Thyroid gland (tissue), 4 donors: ENCODE measurements at regions not wholly inside any gene's neighbourhood (a gene's known extent, or its start where the extent isn't known, plus 50 kb on each side); places are given as distances from the start of the nearest gene placed in this dataset.

Source experiments
- DNase-seq, 2 donors: peaks; one replicate each; pipeline ENCODE4 v3.0.0-alpha.2; 2019
- H3K27ac ChIP-seq, 3 donors: fragments of 200-600 bp; sonication (generic); 1 replicate in 2 of 3; 2 replicates in 1 of 3; pipeline ENCODE4 v1.5.1; 2016 to 2019; ENCODE audit warnings: mild to moderate bottlenecking in 1 of 3, moderate library complexity in 1 of 3
- H3K27me3 ChIP-seq: fragments of 200-600 bp; sonication (generic); one replicate; pipeline ENCODE4 v1.5.1; 2019
- H3K36me3 ChIP-seq, 2 donors: fragments of 200-600 bp; sonication (generic); one replicate each; pipeline ENCODE4 v1.5.1; 2016 to 2019
- H3K4me1 ChIP-seq, 2 donors: fragments of 200-600 bp; sonication (generic); one replicate each; pipeline ENCODE4 v1.5.1; 2017 to 2019
- H3K4me3 ChIP-seq, 3 donors: fragments of 200-600 bp; sonication (generic); replicated peaks in 1 of 3; 1 replicate in 2 of 3; 2 replicates in 1 of 3; pipeline ENCODE4 v1.5.1; 2016; ENCODE audit warnings: mild to moderate bottlenecking in 1 of 3
- H3K9me3 ChIP-seq: fragments of 200-600 bp; sonication (generic); one replicate; pipeline ENCODE4 v1.5.1; 2017
- CTCF ChIP-seq, 6 experiments: fragments of 200-600 bp in 3 of 6; fragments of 450-650 bp in 3 of 6; sonication (generic) in 3 of 6; IDR thresholded peaks; one replicate each; pipeline ENCODE4 v1.5.1; 2016 to 2019; ENCODE audit warnings: antibody characterized with exemption in 6 of 6, mild to moderate bottlenecking in 2 of 6, inconsistent platforms in 1 of 6, moderate library complexity in 1 of 6
- POLR2A ChIP-seq, 2 donors: fragments of 450-650 bp; IDR thresholded peaks; one replicate each; pipeline ENCODE4 v1.6.1; 2017; ENCODE audit warnings: antibody characterized with exemption in 2 of 2, mild to moderate bottlenecking in 2 of 2, moderate library complexity in 1 of 2
- WGBS, 2 donors: methylation state at CpG; one replicate each; pipeline ENCODE4 v1.1.5; 2017; 5-methylcytosine and 5-hydroxymethylcytosine counted together
- intact Hi-C: fragments of 100-400 bp; cut with DNase I; formaldehyde crosslinking; loops from one replicate; pipeline ENCODE4 v1.15.1; 2023

- intact Hi-C loops: no loop called here
- Histone ChIP-seq H3K27me3 (no peaks in the 10 kb centered on the region), H3K36me3 (no peaks in the 10 kb centered on the region), H3K4me1 (no peaks in the 10 kb centered on the region), H3K27ac (no peak overlapping the region), H3K4me3 (no peak overlapping the region), H3K9me3 (no peaks in the 10 kb centered on the region)
- TF ChIP-seq POLR2A (IDR thresholded peaks at IDR 0.05) (no peak), CTCF (IDR thresholded peaks at IDR 0.05) (no peak)
- DNase-seq: no peak
- WGBS, 2 donors: 83 to 95% methylated on average over 1 of the region's 1 CpG
Observed at GRCh38 chr1:106780806-106781569, 275.5 kb upstream of the PRMT6 start.

GRCh38 chr1:106785176-106785575, 271.3 kb upstream of the PRMT6 start:
- Histone ChIP-seq H3K27ac (no peak overlapping the region), H3K27me3 (no peaks in the 10 kb centered on the region), H3K36me3 (no peaks in the 10 kb centered on the region), H3K4me3 (no peak overlapping the region), H3K4me1 (no peaks in the 10 kb centered on the region), H3K9me3 (no peaks in the 10 kb centered on the region)
- no peak for TF ChIP-seq POLR2A (IDR thresholded peaks at IDR 0.05)
- TF ChIP-seq CTCF (IDR thresholded peaks at IDR 0.05): no peak
- DNase-seq: no peak
- intact Hi-C loops: no loop called here

- Histone ChIP-seq H3K27ac (no peak overlapping the region), H3K4me3 (no peak overlapping the region), H3K27me3 (no peaks in the 10 kb centered on the region), H3K36me3 (no peaks in the 10 kb centered on the region), H3K9me3 (no peaks in the 10 kb centered on the region), H3K4me1 (no peaks in the 10 kb centered on the region)
- 72 to 80% methylated on average over 3 of the region's 3 CpGs for WGBS, 2 donors
- TF ChIP-seq POLR2A (IDR thresholded peaks at IDR 0.05) (no peak), CTCF (IDR thresholded peaks at IDR 0.05) (no peak)
- intact Hi-C loops: no loop called here
- no peak for DNase-seq
Observed at GRCh38 chr1:106787520-106787919, 269.0 kb upstream of the PRMT6 start.

GRCh38 chr1:106789686-106790085, 266.8 kb upstream of the PRMT6 start:
- intact Hi-C loops: no loop called here
- DNase-seq: no peak
- Histone ChIP-seq H3K36me3 (no peaks in the 10 kb centered on the region), H3K4me1 (no peaks in the 10 kb centered on the region), H3K9me3 (no peaks in the 10 kb centered on the region), H3K27me3 (no peaks in the 10 kb centered on the region), H3K27ac (no peak overlapping the region), H3K4me3 (no peak overlapping the region)
- 69 to 84% methylated on average over 2 of the region's 2 CpGs for WGBS, 2 donors
- TF ChIP-seq CTCF (IDR thresholded peaks at IDR 0.05) (no peak), POLR2A (IDR thresholded peaks at IDR 0.05) (no peak)

- no peaks in the 10 kb centered on the region for H3K27me3 ChIP-seq
- no peak for DNase-seq
- intact Hi-C loops: no loop called here
- no peak overlapping the region for H3K4me3 ChIP-seq
- no peaks in the 10 kb centered on the region for H3K4me1 ChIP-seq
- TF ChIP-seq POLR2A (IDR thresholded peaks at IDR 0.05) (no peak), CTCF (IDR thresholded peaks at IDR 0.05) (no peak)
- 86 to 91% methylated on average over 11 of the region's 11 CpGs for WGBS, 2 donors
- no peaks in the 10 kb centered on the region for H3K9me3 ChIP-seq
- H3K36me3 ChIP-seq: no peaks in the 10 kb centered on the region
- no peak overlapping the region for H3K27ac ChIP-seq
Observed at GRCh38 chr1:106791041-106791440, 265.4 kb upstream of the PRMT6 start.
